ENCODE measurements at regions not wholly inside any gene's neighbourhood (a gene's known extent, or its start where the extent isn't known, plus 50 kb on each side); places are given as distances from the start of the nearest gene placed in this dataset.

DNA sequence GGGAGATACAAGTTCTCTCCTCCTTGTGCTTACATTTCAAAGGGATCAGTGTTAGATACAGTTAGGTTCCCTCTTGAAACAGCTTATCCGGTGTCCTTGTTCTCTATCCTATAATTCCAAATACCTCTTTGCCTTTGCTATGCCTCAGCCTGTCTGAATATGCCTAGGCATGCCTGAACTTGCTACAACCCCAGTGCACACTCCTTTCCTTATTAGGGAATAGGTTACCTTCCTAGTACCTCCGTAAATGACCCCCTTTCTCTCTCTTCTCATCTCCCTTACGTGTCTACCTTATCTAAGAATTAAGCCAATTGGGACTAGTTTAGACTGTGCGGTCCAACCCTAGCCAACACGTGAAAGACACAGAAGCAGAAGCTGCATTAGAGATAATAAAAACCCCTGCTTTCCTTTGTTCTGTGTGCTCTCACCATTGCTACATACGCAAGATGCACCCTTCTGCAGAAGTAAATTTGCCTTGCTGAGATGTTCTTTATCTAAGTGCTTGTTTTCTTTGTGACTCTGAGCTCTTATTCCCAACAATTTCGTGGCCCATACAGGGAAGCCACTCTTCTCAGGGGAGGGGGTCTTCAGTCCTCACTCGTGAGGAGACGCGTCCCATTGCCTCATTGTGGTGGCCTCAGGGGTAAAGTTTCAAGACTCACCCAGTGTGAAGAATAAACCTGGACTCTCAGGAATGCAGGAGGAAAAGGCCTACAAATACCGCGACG is 802.1 kb downstream of the PLA2G4A start:
- DNase-seq (ENCODE audit: low spot score in 2 of 2), result no peak
- 86 to 88% methylated on average over 13 of the region's 13 CpGs for whole genome bisulfite sequencing, 2 donors
- TF ChIP-seq, protein P1, sequence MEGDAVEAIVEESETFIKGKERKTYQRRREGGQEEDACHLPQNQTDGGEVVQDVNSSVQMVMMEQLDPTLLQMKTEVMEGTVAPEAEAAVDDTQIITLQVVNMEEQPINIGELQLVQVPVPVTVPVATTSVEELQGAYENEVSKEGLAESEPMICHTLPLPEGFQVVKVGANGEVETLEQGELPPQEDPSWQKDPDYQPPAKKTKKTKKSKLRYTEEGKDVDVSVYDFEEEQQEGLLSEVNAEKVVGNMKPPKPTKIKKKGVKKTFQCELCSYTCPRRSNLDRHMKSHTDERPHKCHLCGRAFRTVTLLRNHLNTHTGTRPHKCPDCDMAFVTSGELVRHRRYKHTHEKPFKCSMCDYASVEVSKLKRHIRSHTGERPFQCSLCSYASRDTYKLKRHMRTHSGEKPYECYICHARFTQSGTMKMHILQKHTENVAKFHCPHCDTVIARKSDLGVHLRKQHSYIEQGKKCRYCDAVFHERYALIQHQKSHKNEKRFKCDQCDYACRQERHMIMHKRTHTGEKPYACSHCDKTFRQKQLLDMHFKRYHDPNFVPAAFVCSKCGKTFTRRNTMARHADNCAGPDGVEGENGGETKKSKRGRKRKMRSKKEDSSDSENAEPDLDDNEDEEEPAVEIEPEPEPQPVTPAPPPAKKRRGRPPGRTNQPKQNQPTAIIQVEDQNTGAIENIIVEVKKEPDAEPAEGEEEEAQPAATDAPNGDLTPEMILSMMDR (IDR thresholded peaks at IDR 0.05), result no peak
- no peak for TF ChIP-seq POLR2A (IDR thresholded peaks at IDR 0.05)
- no peak overlapping the region for H3K4me3 ChIP-seq (ENCODE audit: low read depth, poor library complexity, severe bottlenecking)
- intact Hi-C loops (cut with DNase I; ENCODE audit: low total_unique reads), result no loop called here

- intact Hi-C loops (cut with DNase I; ENCODE audit: low total_unique reads), result no loop called here
- TF ChIP-seq, protein P1 (IDR thresholded peaks at IDR 0.05), result no peak
- no peak for TF ChIP-seq POLR2A (IDR thresholded peaks at IDR 0.05)
- WGBS, 2 donors, result 83 to 86% methylated on average over 5 of the region's 5 CpGs
- no peak overlapping the region for H3K4me3 ChIP-seq (ENCODE audit: low read depth, poor library complexity, severe bottlenecking)
- DNase-seq (ENCODE audit: low spot score in 2 of 2), result no peak
These were observed 802.6 kb downstream of the PLA2G4A start for GRCh38 chr1:187631381-187631675.

DNA sequence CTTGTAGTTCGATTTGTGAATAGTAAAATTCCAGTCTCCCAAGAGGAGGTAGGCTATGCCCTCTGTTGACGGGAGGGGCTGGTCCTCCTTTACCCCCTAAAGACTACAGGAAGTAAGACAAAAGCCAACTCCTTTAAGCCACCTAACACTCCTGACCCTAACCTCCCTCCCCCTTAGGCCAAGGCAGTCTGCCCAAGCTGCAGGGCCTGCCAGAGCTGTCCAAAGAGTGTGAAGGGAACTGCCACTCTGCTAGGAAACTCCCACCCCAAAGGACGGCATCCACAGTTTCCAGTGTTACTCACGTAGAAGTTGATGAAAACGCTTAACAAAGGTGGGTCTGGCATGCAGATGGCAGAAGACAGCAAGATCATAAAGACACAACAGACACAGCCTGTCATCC is 803.2 kb downstream of the PLA2G4A start:
- intact Hi-C loops (cut with DNase I; ENCODE audit: low total_unique reads), result no loop called here
- DNase-seq (ENCODE audit: low spot score in 2 of 2), result no peak
- 59 to 80% methylated on average over 5 of the region's 5 CpGs for WGBS, 2 donors
- TF ChIP-seq, protein P1 (IDR thresholded peaks at IDR 0.05), result no peak
- TF ChIP-seq POLR2A (IDR thresholded peaks at IDR 0.05), result no peak
- no peak overlapping the region for H3K4me3 ChIP-seq (ENCODE audit: low read depth, poor library complexity, severe bottlenecking)

DNA sequence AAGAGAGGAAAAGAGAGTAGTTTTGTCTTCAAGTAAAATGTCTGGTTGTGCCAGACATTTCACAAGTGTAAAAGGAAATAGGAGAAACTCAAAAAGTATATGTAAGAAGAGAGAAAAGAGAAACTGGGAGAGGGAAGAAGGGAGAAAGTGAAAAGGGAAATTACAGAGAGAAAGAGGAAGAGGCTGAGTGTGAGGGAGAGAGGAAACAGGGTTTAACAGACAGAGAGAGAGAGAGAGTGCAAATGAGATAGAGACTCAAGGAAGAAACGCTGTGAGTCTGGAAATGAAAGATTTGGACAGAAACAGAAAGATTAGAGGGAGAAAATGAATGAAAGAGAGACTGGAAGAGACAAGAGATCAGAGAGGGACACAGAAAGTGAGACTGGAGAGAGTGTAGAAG is 806.2 kb downstream of the PLA2G4A start:
- no peak for DNase-seq (ENCODE audit: low spot score in 2 of 2)
- WGBS, 2 donors, result 55 to 56% methylated on average over 1 of the region's 1 CpG
- intact Hi-C loops (cut with DNase I; ENCODE audit: low total_unique reads), result no loop called here
- TF ChIP-seq POLR2A (IDR thresholded peaks at IDR 0.05), result no peak
- TF ChIP-seq, protein P1 (IDR thresholded peaks at IDR 0.05), result no peak
- no peak overlapping the region for H3K4me3 ChIP-seq (ENCODE audit: low read depth, poor library complexity, severe bottlenecking)

DNA sequence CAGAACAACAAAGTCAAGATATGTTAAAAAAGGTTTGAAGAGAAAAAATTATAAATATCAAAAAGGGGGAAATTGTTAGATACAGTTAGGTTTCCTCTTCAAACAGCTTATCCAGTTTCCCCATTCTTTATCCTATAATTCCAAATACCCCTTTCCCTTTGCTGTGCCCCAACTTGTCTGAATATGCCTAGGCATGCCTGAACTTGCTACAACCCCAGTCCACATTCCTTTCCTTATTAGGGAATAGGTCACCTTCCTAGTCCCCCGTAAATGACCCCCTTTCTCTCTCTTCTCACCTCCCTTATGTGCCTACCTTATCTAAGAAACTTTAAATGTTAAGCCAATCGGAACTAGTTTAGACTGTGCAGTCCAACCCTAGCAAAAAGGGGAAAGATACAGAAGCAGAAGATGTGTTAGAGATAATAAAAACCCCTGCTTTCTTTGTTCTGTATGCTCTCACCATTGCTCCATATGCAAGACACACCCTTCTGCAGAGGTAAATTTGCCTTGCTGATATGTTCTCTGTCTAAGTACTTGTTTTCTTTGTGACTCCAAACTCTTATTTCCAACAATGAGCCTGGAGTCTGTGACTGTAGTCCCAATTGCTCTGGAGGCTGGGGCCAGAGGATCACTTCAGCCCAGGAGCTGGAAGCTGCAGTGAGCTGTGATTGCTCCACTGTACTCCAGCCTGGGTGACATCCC is 810.1 kb downstream of the PLA2G4A start:
- 76 to 84% methylated on average over 2 of the region's 2 CpGs for WGBS, 2 donors
- no peak overlapping the region for H3K4me3 ChIP-seq (ENCODE audit: low read depth, poor library complexity, severe bottlenecking)
- intact Hi-C loops (cut with DNase I; ENCODE audit: low total_unique reads), result no loop called here
- no peak for DNase-seq (ENCODE audit: low spot score in 2 of 2)
- TF ChIP-seq, protein P1 (IDR thresholded peaks at IDR 0.05), result no peak
- TF ChIP-seq POLR2A (IDR thresholded peaks at IDR 0.05), result no peak
